ENCODE measurements at regions not wholly inside any gene's neighbourhood (a gene's known extent, or its start where the extent isn't known, plus 50 kb on each side); places are given as distances from the start of the nearest gene placed in this dataset.

GRCh38 chr1:200306944-200307754 lies 102.7 kb downstream of the ZNF281 start:
- H3K27ac ChIP-seq, result no peak overlapping the region
- H3K27me3 ChIP-seq (ENCODE audit: insufficient read depth, low read depth, severe bottlenecking), result no peaks in the 10 kb centered on the region
- TF ChIP-seq CTCF (IDR thresholded peaks at IDR 0.05; ENCODE audit: low read depth, low read length), result peak; percentile 83
- DNase-seq, result peak; percentile 42
- no peak overlapping the region for H3K4me3 ChIP-seq (ENCODE audit: low read depth, low read length)
- H3K9me3 ChIP-seq (ENCODE audit: severe bottlenecking), result no peaks in the 10 kb centered on the region
- no peaks in the 10 kb centered on the region for H3K36me3 ChIP-seq

GRCh38 chr1:200305806-200306205 lies 104.0 kb downstream of the ZNF281 start:
- DNase-seq, result no peak
- Histone ChIP-seq H3K27ac (no peak overlapping the region), H3K36me3 (no peaks in the 10 kb centered on the region), H3K27me3 (ENCODE audit: insufficient read depth, low read depth, severe bottlenecking) (no peaks in the 10 kb centered on the region), H3K9me3 (ENCODE audit: severe bottlenecking) (no peaks in the 10 kb centered on the region), H3K4me3 (ENCODE audit: low read depth, low read length) (no peak overlapping the region)
- TF ChIP-seq CTCF (IDR thresholded peaks at IDR 0.05; ENCODE audit: low read depth, low read length), result no peak

- Histone ChIP-seq H3K27me3 (ENCODE audit: insufficient read depth, low read depth, severe bottlenecking) (no peaks in the 10 kb centered on the region), H3K9me3 (ENCODE audit: severe bottlenecking) (no peaks in the 10 kb centered on the region), H3K27ac (no peak overlapping the region), H3K36me3 (no peaks in the 10 kb centered on the region), H3K4me3 (ENCODE audit: low read depth, low read length) (no peak overlapping the region)
- no peak for DNase-seq
- TF ChIP-seq CTCF (IDR thresholded peaks at IDR 0.05; ENCODE audit: low read depth, low read length), result no peak
Observed at GRCh38 chr1:200304171-200304570, 105.7 kb downstream of the ZNF281 start.

GRCh38 chr1:200302921-200303290 lies 106.9 kb downstream of the ZNF281 start:
- DNase-seq, result no peak
- no peak overlapping the region for H3K27ac ChIP-seq
- no peaks in the 10 kb centered on the region for H3K36me3 ChIP-seq
- no peaks in the 10 kb centered on the region for H3K9me3 ChIP-seq (ENCODE audit: severe bottlenecking)
- TF ChIP-seq CTCF (IDR thresholded peaks at IDR 0.05; ENCODE audit: low read depth, low read length), result no peak
- H3K27me3 ChIP-seq (ENCODE audit: insufficient read depth, low read depth, severe bottlenecking), result no peaks in the 10 kb centered on the region
- no peak overlapping the region for H3K4me3 ChIP-seq (ENCODE audit: low read depth, low read length)

GRCh38 chr1:200302192-200302920 lies 107.5 kb downstream of the ZNF281 start:
- Histone ChIP-seq H3K9me3 (ENCODE audit: severe bottlenecking) (no peaks in the 10 kb centered on the region), H3K4me3 (ENCODE audit: low read depth, low read length) (no peak overlapping the region), H3K36me3 (no peaks in the 10 kb centered on the region), H3K27ac (no peak overlapping the region), H3K27me3 (ENCODE audit: insufficient read depth, low read depth, severe bottlenecking) (no peaks in the 10 kb centered on the region)
- no peak for TF ChIP-seq CTCF (IDR thresholded peaks at IDR 0.05; ENCODE audit: low read depth, low read length)
- no peak for DNase-seq
